ENCODE measurements at regions not wholly inside any gene's neighbourhood (a gene's known extent, or its start where the extent isn't known, plus 50 kb on each side); places are given as distances from the start of the nearest gene placed in this dataset.
"Not testable (repeated sequence)": the region's sequence is repeated elsewhere in the genome, so short reads cannot be mapped to it uniquely, and the experiment has no call there.

DNA sequence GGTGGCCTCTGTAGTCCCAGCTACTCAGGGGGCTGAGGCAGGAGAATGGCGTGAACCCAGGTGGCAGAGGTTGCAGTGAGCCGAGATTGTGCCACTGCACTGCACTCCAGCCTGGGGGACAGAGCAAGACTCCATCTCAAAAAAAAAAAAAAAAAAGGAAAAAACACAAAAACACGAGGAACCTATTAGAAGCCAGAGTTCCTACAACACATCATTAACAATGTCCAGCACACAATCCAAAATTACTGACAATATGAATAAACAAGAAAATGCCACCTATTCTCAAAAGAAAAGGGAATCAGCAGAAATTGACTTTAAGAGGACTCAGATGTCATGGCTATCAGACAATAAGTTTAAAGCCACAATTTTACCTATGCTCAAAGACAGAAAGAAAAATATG, 57.3 kb upstream of the HS3ST3A1 start:
- not testable (repeated sequence) for DNase-seq

DNA sequence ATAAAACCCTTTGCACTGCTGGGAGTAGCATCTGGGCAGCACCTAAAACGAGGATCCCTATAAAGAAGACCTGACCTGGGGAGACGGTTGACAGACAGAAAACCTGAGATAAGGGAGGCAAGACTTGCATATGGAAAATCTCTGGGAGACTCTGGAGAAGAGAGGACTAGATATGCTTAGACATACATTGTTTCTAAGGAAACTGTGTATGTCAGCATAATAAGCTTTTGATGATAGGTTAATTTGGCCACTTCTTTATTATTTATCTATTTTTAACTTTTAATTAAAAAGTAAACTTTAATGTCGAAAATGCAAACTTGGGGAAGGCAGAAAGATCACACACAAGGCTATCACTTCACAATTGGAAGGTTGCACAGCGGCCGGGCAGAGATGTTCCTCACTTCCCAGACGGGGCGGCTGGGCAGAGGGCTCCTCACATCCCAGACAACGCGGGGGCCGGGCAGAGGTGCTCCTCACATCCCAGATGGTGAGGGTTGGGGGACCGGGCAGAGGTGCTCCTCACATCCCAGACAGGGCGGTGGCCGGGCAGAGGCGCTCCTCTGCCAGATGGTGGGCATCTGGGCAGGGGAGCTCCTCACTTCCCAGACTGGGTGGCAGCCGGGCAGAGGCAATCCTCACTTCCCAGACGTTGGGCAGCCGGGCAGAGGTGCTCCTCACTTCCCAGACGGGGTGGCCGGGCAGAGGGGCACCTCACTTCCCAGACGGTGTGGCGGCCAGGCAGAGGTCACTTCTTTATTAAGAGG, 64.3 kb upstream of the HS3ST3A1 start:
- DNase-seq, result no peak

DNA sequence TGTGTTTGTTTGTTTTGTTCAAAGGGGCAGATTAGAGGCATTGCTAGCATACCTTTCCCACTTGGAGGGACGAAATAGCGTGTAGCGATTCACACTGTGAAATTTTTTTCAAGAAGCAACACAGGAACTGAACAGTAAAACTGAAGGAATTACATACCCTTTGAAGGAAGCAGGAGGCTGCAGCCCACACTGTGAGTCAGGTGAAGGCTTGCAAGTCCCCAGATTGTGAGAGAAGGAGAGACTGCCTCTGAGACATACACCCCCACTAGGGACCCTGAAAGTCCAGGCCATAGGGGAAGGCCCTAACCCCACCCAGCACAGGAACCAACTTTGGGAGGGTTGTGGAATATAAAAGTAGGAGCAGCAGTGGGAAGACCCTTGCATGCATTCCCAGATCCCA, 69.6 kb upstream of the HS3ST3A1 start:
- no peak for DNase-seq

DNA sequence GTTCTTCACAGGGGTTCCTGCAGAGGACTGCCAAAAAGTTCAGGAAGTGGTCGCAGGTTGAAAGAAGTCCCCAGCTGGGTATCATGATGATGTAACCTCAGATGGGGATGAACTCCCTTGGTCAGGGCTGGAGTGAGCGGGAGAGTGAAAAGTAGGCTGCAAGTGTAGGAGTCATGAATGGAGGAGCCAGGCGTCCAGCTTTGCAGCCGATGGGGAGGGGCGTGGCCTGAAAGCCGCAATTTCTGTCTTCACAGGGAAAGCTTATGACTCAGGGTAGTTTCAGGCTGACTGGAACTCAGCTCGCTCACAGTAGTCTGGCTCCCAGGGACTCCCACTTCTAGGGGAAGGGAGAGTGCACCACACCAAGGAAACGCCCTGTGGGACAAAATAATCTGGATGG, 70.0 kb upstream of the HS3ST3A1 start:
- no peak for DNase-seq

DNA sequence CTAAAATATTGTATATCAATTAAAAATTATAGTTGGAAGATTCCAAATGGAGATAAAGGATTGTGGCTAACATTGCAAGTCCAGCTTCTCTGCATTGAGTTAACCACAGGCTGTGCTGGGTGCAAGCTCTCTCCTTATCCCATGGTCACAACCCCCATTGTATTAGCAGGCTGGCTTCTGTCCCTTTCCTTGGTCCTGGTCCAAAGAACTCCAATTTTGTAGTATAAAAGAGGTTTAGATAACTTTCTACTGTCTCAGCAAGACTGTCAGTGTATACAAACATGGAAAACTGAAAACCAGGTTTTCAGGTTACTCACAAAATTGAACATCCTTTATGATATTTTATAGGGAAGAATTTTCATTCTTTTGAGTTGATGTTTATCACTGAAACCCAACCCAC, 76.6 kb upstream of the HS3ST3A1 start:
- DNase-seq, result no peak

DNA sequence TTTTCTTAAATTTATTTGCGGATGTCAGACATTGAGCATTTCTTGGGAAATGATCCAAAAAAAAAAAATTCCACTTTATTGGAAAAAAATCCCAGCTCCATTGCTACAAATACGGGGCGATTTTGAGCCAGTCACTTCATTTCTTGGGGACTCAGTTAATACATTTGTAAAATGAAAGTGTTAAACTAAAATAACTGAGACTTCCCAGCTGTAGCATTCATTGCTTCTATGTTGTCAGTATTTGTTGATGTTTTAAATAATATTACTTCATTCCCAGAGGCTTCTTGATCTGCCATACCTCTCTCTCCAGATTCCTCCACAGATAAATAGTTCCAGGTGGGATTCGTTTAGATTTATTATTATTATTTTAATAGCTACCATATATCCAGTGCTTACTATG, 77.1 kb upstream of the HS3ST3A1 start:
- no peak for DNase-seq

DNA sequence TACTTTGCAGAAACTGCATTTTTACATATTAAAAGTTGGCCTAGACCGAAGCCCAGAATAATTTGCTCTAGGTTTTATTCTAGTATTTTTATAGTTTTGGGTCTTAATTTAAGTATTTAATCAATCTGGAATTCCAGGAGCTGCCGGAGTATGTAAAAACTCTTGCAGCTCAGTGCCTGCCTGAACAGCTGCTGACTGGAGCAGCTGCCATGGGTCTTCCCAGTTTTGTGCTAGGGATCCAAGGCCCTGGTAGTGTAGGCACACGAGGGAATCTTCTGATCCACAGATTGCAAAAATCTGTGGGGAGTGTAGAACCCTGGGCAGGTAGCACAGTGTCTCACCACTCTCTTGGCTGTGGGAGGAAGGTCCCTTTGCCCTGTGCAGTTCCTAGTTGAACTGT, 87.0 kb upstream of the HS3ST3A1 start:
- no peak for DNase-seq

DNA sequence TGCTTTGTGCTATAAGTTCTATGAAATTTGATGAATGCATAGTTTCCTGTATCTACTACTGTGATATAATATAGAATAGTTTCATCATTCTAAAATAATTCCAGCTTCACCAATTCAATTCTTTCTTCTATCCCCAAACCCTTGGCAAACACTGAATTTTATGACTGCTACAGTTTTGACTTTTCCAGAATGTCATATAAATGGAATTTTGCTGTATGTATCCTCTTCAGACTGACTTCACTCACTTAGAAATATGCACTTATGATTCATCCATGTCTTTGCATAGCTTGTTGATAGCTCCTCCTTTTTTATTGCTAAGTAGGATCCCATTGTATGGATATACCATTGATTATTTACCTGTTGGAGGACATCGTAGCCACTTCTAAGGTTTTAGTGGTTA, 89.1 kb upstream of the HS3ST3A1 start:
- no peak for DNase-seq

DNA sequence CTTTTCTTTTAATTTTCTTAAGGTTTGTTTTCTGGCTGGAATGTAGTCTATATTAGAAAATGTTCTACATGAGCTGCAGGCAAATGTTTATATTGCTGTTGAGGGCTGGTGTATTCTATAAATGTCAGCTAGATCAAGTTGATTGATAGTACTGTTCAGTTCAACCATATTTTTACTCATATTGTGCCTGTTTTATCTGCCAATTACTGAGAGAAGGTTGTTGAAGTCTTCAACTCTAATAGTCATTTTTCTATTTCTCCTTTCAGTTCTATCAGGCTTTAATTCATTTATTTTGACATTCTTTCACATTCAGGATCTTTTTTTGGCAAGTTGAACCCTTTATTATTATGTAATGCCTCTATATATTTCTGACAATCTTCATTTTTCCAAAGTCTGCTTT, 93.2 kb upstream of the HS3ST3A1 start:
- DNase-seq, result no peak

DNA sequence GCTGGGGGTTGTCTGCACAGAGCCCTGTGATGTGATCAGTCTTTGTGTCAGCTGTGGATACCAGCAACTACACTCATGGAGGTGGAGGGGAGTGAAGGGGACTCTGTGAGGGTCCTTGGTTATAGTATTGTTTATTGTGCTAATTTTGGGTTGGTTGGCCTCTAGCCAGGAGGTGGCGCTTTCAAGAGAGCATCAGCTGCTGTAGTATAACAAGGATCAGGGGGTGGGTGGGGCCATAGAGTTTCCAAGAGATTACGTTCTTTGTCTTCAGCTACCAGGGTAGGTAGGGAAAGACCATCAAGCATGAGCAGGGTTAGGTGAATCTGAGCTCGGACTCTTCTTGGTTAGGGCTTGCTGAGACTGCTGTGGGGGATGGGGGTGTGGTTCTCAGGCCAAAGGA, 97.1 kb upstream of the HS3ST3A1 start:
- DNase-seq, result no peak

DNA sequence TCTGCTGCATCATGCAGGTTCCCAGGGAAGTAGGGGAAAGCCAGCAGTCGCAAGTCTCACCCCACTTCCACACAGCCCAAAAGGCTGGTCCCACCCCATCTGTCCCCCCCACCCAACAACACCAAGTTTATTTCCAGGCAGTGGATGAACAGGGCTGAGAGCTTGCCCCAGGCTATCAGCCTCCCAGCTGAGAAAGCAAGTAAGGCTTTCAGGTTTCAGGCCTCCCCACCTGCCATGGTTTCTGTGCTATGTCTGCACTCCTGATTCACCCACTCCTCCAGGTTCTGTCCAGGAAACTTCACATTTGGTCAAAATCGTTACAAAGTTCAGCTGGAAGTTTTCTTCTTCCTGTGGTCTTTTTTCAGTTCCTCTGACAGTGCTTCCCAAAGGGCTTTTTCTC, 97.5 kb upstream of the HS3ST3A1 start:
- no peak for DNase-seq

DNA sequence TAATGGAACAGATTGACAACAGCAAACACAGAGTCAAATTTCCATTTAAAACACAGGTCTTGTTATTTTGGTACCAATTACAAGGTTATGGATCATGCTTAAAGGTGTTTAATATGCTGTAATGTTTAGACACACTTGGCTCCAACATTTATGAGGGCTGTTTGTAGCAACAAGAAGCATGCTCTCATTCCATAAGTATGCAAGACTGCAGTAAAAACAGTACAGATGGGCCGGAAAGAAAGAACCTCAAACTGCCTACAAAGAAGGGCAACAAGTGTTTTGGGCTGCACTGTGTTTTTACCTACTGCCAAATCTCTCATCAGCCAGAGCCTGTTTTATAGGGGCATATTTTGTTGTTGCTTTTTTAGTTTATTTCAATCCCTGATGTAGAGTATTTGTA, 100.5 kb upstream of the HS3ST3A1 start:
- no peak for DNase-seq

DNA sequence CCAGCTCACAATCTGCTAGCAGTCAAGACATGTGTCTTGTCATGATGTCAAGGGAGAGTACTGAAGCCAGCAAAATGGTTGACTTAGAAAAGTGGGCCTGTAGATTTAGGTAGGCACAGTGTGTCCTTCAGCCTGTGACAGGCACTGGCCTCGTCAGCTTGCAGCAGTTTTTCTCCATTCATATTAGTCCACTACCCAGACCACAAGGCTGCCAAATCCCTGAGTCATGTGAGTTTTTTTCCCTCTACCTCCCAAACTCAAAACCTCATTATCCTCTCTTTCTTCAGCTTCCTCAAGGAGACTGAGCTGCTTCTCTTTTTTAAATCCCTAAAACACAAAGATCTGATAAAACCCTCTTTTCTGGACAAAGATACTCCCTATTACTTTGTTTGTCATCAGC, 102.6 kb upstream of the HS3ST3A1 start:
- DNase-seq, result no peak

DNA sequence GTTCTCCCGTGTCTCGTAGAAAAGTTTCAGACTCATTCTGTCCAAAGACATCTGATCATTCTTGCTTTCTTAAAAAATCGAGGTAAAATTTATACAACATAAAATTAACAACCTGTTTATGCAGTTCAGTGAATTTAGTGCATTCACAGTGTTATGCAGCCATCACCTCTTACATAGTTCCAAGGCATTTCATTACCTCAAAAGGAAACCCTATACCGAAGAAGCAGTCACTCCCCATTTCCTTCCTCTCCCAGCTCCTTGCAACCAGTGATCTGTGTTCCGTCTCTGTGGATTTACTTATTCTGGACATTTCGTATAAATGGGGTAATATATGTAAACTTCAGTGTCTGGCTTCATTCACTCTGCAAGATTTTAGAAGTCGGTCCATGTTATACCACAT, 103.5 kb upstream of the HS3ST3A1 start:
- DNase-seq, result no peak

DNA sequence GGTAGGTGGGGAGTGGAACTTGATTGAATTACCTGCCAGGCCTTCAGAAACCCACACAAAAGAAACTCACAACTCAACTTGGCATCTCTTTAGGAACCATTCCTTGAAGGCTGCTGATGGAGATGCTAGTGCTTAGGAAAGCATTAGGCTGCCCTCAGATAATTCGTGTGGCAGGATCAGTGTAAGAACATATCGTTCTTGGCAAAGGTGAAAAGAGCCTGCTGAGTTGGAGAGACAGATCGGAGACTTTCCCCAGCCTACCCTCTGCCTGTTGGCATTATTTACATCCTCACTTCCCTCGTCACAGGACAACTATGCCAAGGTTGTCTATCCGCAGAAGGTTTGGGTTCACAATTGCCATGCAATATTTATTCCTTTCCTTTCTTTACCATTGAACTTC, 120.0 kb upstream of the HS3ST3A1 start:
- DNase-seq, result no peak

DNA sequence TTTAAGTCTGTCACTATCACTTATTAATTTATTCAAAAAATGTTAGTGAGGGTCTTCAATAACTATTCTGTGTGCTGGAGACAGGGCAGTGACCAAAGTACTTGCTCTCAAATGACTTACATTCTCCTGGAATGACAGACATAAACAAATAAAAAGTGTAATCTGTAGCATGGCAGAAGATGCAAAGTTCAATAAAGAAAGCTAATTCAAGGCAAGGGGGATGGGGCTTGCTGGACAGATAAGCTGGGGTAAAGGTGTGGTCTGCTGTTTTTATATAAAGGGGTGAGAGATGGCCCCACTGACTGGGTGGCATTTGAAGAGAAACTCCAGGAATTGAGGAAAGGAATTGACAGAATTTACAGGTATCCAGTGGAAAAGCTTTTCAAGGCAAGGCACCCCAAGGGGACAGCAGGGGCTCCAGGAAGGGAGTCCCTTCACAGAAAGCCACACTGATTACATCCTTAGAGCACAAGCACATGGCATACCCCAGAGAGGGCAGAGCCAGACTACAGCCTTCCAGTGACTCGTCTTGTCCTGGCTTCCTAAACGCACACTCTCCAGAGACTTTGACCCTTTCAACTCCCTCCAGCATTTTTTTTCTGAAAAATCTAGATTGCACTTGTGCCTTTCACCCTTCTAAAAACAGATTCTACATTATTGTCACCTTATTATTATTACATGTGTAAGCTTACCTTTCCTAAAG, 123.7 kb upstream of the HS3ST3A1 start:
- DNase-seq, result no peak

DNA sequence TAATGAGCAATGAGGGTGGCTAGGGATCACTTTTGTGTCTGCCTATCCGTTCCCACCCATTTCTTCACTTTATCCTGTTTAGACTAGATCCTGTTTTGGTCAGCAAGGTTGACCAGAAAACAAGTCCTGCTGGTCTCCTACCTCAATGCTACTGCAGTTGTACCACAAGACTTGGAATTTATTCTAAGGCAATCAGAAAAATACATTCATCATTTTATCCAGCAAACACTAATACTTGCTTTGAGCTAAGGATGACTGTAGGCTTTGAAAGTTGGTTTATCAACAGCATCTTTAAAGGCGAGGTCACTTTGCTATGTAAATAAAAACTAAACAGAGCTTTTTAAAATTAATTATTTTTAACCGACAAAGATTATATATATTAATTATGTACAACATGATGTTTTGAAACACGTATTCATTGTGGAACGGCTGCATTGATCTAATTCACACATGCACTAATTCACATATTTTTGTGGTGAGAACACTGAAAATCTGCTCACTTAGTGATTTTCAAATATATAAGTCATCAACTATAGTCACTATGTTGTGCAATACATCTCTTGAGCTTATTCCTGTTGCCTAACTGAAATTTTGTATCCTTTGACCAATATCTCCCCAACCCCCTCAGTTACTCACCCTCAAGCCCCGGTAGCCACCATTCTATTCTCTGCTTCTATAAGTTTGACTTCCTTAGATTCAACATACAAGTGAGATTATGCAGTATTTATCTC, 125.9 kb upstream of the HS3ST3A1 start:
- DNase-seq, result no peak

DNA sequence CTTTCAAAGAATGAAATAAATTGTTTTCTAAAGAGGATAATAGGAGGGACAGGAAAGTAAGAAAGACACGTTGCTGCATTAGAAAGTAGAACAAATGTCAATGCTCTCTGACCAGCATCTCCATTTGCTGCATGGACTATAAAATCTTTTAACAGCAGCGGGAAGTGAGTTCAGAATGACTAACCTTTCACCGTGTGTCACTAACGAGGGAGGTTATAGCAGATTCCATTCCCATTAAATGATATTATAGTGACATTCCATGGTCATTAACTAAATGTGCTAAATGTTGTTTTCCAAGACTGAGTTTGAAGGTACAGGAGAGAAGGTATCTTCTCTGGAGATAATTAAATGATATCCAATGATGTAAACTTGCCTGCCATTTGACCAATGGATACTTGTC, 127.1 kb upstream of the HS3ST3A1 start:
- no peak for DNase-seq

DNA sequence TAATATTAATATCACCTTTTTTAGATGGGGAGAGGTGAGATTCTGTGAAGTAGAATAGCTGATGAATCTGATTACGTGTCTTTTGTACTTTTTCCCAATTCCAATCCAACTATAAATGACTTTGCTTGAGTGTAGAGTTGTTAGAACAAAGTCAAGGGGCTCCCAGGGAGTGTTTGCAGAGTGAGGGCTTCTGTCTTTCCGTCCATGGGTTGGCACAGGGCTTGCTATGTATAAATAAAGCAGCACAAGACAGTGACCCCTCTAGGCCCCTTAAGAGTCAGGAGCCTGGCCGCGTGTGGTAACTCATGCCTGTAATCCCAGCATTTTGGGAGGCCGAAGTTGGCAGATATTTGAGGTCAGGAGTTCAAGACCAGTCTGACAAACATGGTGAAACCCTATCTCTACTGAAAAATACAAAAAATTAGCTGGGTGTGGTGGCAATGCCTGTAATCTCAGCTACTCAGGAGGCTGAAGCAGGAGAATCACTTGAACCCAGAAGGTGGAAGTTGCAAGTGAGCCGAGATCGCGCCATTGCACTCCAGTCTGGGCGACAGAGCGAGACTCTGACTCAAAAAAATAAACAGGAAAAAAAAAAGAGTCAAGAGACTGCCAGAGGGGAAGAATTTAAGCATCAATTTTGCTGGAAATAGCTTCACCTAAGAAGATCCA, 127.9 kb upstream of the HS3ST3A1 start:
- DNase-seq, result no peak

DNA sequence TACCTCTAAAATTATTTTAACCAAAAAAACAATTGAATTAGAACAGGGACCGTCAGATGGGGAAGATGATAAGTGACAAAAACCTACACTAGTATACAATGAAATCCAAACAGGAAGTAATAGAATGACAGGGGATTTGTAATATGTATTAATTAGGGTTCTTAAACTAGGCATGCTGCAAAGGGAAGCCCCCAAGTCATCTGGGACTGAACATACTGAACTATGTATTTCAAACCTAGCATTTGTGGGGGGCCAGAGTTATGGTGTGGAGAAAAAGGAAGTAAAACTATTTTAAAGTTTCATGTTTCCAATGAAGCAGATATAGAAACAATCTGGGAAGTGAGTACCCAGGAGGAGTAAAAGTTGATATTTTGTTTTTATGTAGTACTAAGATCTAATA, 133.2 kb upstream of the HS3ST3A1 start:
- DNase-seq, result no peak

DNA sequence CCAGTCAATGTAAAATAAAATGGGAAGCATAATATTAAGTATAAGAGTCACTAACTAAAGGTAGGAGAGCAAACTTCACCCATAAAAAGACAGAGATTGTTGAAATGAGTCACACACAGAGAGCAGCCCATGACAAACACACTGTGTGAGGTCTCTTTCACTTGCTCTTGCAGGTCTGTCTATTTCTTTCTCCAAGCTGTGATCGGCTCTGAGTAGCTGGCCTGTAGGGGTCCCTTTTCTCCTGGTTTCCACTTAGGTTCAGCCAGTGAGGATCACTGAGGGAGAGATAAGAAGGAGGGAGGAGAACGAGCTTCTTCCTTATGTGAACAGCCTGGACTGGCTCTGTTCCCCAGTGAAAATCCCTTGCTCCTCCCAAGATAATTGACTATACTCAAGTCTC, 133.7 kb upstream of the HS3ST3A1 start:
- DNase-seq, result no peak

DNA sequence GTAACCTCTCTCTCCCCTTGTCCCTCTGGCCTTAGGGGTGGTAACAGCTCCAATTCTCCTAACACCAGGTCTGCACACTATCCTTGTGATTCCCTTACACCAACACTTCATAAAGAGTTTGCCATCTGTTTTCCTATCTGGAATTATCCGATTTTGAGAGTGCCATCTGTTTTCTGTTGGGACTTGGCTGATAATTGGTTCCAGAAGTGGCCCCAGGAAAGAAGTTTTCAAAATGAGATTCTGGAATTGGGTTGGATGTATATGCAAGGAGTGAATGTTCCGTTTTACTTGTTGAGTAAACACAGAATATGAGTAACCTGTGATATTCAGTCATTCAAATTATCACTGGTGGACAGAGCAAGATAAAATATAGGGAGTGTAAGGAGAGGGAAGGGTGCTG, 134.1 kb upstream of the HS3ST3A1 start:
- no peak for DNase-seq

DNA sequence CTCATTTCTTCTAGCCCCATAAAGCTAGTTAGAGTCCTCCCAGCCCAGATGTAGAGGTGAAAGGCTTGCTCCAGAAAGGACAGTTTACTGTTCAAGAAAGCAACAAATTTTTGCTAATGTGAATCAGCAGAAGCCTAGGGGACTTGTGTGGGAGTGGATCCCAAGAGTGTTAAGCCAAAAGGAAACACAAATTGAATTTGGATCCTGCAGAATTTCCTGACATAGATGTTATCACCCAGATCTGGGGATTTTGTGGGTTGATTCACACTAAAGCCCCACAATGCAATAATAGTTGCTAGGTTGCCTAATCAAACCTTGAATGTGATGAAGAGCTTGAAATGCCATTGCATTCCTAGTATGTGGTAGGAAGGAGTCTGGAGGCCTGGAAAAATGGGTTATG, 135.2 kb upstream of the HS3ST3A1 start:
- DNase-seq, result no peak

DNA sequence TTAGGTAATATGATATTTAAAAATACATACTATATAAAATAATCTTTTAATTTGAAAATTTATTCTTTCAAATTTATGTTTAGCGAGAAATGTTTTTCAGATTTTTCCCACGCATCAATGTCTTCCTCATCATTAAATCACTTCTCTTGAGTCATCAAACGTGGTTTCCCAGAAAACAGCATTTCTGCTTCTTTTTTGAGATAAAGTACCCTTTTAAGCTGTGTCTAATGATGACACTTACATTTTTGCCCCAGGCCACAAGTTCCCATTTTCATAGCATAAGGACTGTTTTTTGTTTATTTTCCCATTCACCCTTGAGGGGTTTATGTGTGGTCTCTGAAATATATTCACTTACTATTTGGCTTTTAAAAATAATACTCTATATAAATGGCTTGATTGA, 139.0 kb upstream of the HS3ST3A1 start:
- no peak for DNase-seq

Data from CD4-positive, alpha-beta T cell treated with Interleukin-10 for 1 hour (primary cell).